ENCODE measurements at regions not wholly inside any gene's neighbourhood (a gene's known extent, or its start where the extent isn't known, plus 50 kb on each side); places are given as distances from the start of the nearest gene placed in this dataset.

- no peak for TF ChIP-seq CTCF (IDR thresholded peaks at IDR 0.05)
- Histone ChIP-seq H3K27ac (no peak overlapping the region), H3K36me3 (no peaks in the 10 kb centered on the region), H3K4me3 (no peak overlapping the region), H3K27me3 (no peaks in the 10 kb centered on the region), H3K9me3 (peaks cover 0 to 14% of the 10 kb centered on the region in 2 donors), H3K4me1 (no peaks in the 10 kb centered on the region)
- ATAC-seq (no peak), DNase-seq (no peak)
- intact Hi-C loops (cut with DNase I) = no loop called here
Observed at GRCh38 chr4:180900781-180901180, 1342.4 kb upstream of the TENM3 start.

- no peaks in the 10 kb centered on the region for H3K27me3 ChIP-seq
- ATAC-seq (no peak), DNase-seq (no peak)
- intact Hi-C loops (cut with DNase I) = no loop called here
- H3K27ac ChIP-seq = no peak overlapping the region
- H3K4me1 ChIP-seq = no peaks in the 10 kb centered on the region
- no peak overlapping the region for H3K4me3 ChIP-seq
- H3K36me3 ChIP-seq = no peaks in the 10 kb centered on the region
- no peak for TF ChIP-seq CTCF (IDR thresholded peaks at IDR 0.05)
- H3K9me3 ChIP-seq = no peaks in the 10 kb centered on the region
Observed at GRCh38 chr4:180909279-180909678, 1333.9 kb upstream of the TENM3 start.

- Histone ChIP-seq H3K4me1 (no peaks in the 10 kb centered on the region), H3K27me3 (no peaks in the 10 kb centered on the region), H3K9me3 (no peaks in the 10 kb centered on the region), H3K4me3 (no peak overlapping the region), H3K36me3 (no peaks in the 10 kb centered on the region), H3K27ac (no peak overlapping the region)
- intact Hi-C loops (cut with DNase I) = no loop called here
- TF ChIP-seq CTCF (IDR thresholded peaks at IDR 0.05) = no peak
- DNase-seq (no peak), ATAC-seq (no peak)
Observed at GRCh38 chr4:180913750-180914149, 1329.5 kb upstream of the TENM3 start.

GRCh38 chr4:180923486-180923885, 1319.7 kb upstream of the TENM3 start:
- Histone ChIP-seq H3K4me1 (no peaks in the 10 kb centered on the region), H3K36me3 (no peaks in the 10 kb centered on the region), H3K9me3 (peaks cover 0 to 2% of the 10 kb centered on the region in 2 donors), H3K4me3 (no peak overlapping the region), H3K27ac (no peak overlapping the region), H3K27me3 (no peaks in the 10 kb centered on the region)
- DNase-seq (no peak), ATAC-seq (no peak)
- intact Hi-C loops (cut with DNase I) = no loop called here
- TF ChIP-seq CTCF (IDR thresholded peaks at IDR 0.05) = no peak

- DNase-seq = no peak
- intact Hi-C loops (cut with DNase I) = no loop called here
- TF ChIP-seq CTCF (IDR thresholded peaks at IDR 0.05) = no peak
Observed at GRCh38 chr4:180925805-180926204, 1317.4 kb upstream of the TENM3 start.

More at GRCh38 chr4:180925805-180926204, 1317.4 kb upstream of the TENM3 start:
- no peaks in the 10 kb centered on the region for H3K36me3 ChIP-seq
- no peak overlapping the region for H3K4me3 ChIP-seq
- H3K9me3 ChIP-seq = peaks cover 0 to 2% of the 10 kb centered on the region in 2 donors
- no peak for ATAC-seq
- no peaks in the 10 kb centered on the region for H3K27me3 ChIP-seq
- no peak overlapping the region for H3K27ac ChIP-seq
- no peaks in the 10 kb centered on the region for H3K4me1 ChIP-seq
